ENCODE measurements at regions not wholly inside any gene's neighbourhood (a gene's known extent, or its start where the extent isn't known, plus 50 kb on each side); places are given as distances from the start of the nearest gene placed in this dataset.
"Not testable (repeated sequence)": the region's sequence is repeated elsewhere in the genome, so short reads cannot be mapped to it uniquely, and the experiment has no call there.

DNA sequence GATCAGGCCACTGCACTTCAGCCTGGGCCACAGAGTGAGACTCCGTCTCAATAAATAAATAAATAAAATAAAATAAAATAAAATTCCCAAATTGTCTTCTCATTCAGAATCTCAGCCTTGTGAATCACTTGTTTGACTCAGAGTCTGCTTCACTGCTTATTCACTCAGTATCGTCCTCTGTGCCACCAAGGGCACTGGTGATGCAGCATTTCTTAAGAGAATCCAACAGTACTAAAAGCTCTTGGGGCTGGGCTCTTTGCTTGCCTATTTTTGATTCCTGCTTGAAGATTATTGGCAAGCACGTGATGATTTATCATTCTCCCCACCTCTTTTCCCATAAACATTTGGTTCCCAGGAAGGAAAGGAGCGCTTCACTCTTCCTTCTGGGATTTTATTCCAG is 54.8 kb upstream of the HMGB1 start:
- Histone ChIP-seq H4K20me1 (ENCODE audit: insufficient read depth) (no peaks in the 10 kb centered on the region), H3K27ac (ENCODE audit: low read length) (no peak overlapping the region), H3K4me2 (ENCODE audit: low read length) (no peak overlapping the region), H3K9ac (ENCODE audit: low read length) (no peak overlapping the region), H3K9me2 (ENCODE audit: insufficient read depth, low read length) (no peaks in the 10 kb centered on the region), H3K79me2 (replicated peaks; ENCODE audit: insufficient read depth, low read length) (no peaks in the 10 kb centered on the region), H3K9me3 (ENCODE audit: low read length) (no peaks in the 10 kb centered on the region), H3K4me3 (ENCODE audit: low read length) (no peak overlapping the region), H3F3A (ENCODE audit: insufficient read depth, low read length, poor library complexity, severe bottlenecking) (no peaks in the 10 kb centered on the region), H2AFZ (ENCODE audit: low read depth, low read length) (no peak overlapping the region), H3K36me3 (ENCODE audit: insufficient read depth, low read length) (no peaks in the 10 kb centered on the region), H3K27me3 (ENCODE audit: insufficient read depth, low read depth, low read length) (no peaks in the 10 kb centered on the region)
- TF ChIP-seq EZH2 (IDR thresholded peaks at IDR 0.05; ENCODE audit: borderline replicate concordance, insufficient read depth, low read length, poor library complexity, severe bottlenecking): no peak
- no peak for TF ChIP-seq RAD21 (conservative IDR thresholded peaks at IDR 0.05)
- TF ChIP-seq TAF1 (IDR thresholded peaks at IDR 0.05; ENCODE audit: low read depth): no peak
- TF ChIP-seq EP300 (conservative IDR thresholded peaks at IDR 0.05; ENCODE audit: poor library complexity, severe bottlenecking): no peak
- TF ChIP-seq, protein P1, sequence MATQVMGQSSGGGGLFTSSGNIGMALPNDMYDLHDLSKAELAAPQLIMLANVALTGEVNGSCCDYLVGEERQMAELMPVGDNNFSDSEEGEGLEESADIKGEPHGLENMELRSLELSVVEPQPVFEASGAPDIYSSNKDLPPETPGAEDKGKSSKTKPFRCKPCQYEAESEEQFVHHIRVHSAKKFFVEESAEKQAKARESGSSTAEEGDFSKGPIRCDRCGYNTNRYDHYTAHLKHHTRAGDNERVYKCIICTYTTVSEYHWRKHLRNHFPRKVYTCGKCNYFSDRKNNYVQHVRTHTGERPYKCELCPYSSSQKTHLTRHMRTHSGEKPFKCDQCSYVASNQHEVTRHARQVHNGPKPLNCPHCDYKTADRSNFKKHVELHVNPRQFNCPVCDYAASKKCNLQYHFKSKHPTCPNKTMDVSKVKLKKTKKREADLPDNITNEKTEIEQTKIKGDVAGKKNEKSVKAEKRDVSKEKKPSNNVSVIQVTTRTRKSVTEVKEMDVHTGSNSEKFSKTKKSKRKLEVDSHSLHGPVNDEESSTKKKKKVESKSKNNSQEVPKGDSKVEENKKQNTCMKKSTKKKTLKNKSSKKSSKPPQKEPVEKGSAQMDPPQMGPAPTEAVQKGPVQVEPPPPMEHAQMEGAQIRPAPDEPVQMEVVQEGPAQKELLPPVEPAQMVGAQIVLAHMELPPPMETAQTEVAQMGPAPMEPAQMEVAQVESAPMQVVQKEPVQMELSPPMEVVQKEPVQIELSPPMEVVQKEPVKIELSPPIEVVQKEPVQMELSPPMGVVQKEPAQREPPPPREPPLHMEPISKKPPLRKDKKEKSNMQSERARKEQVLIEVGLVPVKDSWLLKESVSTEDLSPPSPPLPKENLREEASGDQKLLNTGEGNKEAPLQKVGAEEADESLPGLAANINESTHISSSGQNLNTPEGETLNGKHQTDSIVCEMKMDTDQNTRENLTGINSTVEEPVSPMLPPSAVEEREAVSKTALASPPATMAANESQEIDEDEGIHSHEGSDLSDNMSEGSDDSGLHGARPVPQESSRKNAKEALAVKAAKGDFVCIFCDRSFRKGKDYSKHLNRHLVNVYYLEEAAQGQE (IDR thresholded peaks at IDR 0.05; ENCODE audit: borderline replicate concordance): no peak
- no peak for TF ChIP-seq SMC3 (conservative IDR thresholded peaks at IDR 0.05; ENCODE audit: poor library complexity)
- TF ChIP-seq, protein P2, sequence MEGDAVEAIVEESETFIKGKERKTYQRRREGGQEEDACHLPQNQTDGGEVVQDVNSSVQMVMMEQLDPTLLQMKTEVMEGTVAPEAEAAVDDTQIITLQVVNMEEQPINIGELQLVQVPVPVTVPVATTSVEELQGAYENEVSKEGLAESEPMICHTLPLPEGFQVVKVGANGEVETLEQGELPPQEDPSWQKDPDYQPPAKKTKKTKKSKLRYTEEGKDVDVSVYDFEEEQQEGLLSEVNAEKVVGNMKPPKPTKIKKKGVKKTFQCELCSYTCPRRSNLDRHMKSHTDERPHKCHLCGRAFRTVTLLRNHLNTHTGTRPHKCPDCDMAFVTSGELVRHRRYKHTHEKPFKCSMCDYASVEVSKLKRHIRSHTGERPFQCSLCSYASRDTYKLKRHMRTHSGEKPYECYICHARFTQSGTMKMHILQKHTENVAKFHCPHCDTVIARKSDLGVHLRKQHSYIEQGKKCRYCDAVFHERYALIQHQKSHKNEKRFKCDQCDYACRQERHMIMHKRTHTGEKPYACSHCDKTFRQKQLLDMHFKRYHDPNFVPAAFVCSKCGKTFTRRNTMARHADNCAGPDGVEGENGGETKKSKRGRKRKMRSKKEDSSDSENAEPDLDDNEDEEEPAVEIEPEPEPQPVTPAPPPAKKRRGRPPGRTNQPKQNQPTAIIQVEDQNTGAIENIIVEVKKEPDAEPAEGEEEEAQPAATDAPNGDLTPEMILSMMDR (IDR thresholded peaks at IDR 0.05; ENCODE audit: poor library complexity, severe bottlenecking): no peak
- TF ChIP-seq MXI1 (conservative IDR thresholded peaks at IDR 0.05; ENCODE audit: poor library complexity, severe bottlenecking): no peak
- no peak for TF ChIP-seq POLR2AphosphoS5 (IDR thresholded peaks at IDR 0.05)

DNA sequence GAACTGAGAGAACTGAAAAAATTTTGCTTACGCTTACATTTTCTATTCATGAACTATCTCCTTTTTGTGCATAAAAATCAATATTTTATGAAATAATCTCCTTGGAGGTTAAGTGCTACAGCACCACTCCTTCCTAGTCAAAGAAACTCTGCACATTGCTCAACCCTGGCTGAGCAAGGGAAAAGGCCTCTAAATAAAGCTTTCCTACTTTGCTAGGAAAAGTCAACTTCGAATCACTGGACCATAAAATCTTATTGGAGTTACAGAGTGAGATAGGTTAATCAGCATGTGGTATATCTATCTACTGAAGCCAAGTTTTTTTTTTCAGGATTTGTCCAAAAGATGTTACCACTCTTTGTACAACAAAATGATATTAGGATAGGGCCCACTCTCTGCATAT is 57.5 kb upstream of the HMGB1 start:
- Histone ChIP-seq H3K27me3 (ENCODE audit: insufficient read depth, low read depth, low read length) (no peaks in the 10 kb centered on the region), H3K36me3 (ENCODE audit: insufficient read depth, low read length) (no peaks in the 10 kb centered on the region), H3K4me2 (ENCODE audit: low read length) (no peak overlapping the region), H3K9ac (ENCODE audit: low read length) (no peak overlapping the region), H4K20me1 (ENCODE audit: insufficient read depth) (no peaks in the 10 kb centered on the region), H3K79me2 (replicated peaks; ENCODE audit: insufficient read depth, low read length) (no peaks in the 10 kb centered on the region), H3K9me2 (ENCODE audit: insufficient read depth, low read length) (no peaks in the 10 kb centered on the region), H3K9me3 (ENCODE audit: low read length) (no peaks in the 10 kb centered on the region), H3F3A (ENCODE audit: insufficient read depth, low read length, poor library complexity, severe bottlenecking) (no peaks in the 10 kb centered on the region), H2AFZ (ENCODE audit: low read depth, low read length) (no peak overlapping the region), H3K4me3 (ENCODE audit: low read length) (no peak overlapping the region), H3K27ac (ENCODE audit: low read length) (no peak overlapping the region)
- TF ChIP-seq RAD21 (conservative IDR thresholded peaks at IDR 0.05): no peak
- TF ChIP-seq TAF1 (IDR thresholded peaks at IDR 0.05; ENCODE audit: low read depth): no peak
- TF ChIP-seq EZH2 (IDR thresholded peaks at IDR 0.05; ENCODE audit: borderline replicate concordance, insufficient read depth, low read length, poor library complexity, severe bottlenecking): no peak
- TF ChIP-seq, protein P2 (IDR thresholded peaks at IDR 0.05; ENCODE audit: poor library complexity, severe bottlenecking): no peak
- no peak for TF ChIP-seq POLR2AphosphoS5 (IDR thresholded peaks at IDR 0.05)
- TF ChIP-seq EP300 (conservative IDR thresholded peaks at IDR 0.05; ENCODE audit: poor library complexity, severe bottlenecking): no peak
- TF ChIP-seq, protein P1 (IDR thresholded peaks at IDR 0.05; ENCODE audit: borderline replicate concordance): no peak
- TF ChIP-seq SMC3 (conservative IDR thresholded peaks at IDR 0.05; ENCODE audit: poor library complexity): no peak
- no peak for TF ChIP-seq MXI1 (conservative IDR thresholded peaks at IDR 0.05; ENCODE audit: poor library complexity, severe bottlenecking)

DNA sequence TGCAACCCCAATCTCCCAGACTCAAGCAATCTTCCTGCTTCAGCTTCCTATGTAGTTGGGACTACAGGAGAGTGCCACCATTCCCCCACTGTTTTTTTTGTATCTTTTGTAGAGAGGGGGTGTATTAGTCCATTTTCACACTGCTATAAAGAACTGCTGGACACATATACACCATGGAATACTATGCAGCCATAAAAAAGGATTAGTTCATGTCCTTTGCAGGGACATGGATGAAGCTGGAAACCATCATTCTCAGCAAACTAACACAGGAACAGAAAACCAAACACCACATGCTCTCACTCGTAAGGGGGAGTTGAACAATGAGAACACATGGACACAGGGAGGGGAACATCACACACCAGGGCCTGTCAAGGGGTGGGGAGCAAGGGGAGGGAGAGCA is 58.1 kb upstream of the HMGB1 start:
- H3K79me2 ChIP-seq (replicated peaks; ENCODE audit: insufficient read depth, low read length); H3K36me3 ChIP-seq (ENCODE audit: insufficient read depth, low read length); H3K27me3 ChIP-seq (ENCODE audit: insufficient read depth, low read depth, low read length); H3K9me3 ChIP-seq (ENCODE audit: low read length); H2AFZ ChIP-seq (ENCODE audit: low read depth, low read length); H4K20me1 ChIP-seq (ENCODE audit: insufficient read depth); H3K4me3 ChIP-seq (ENCODE audit: low read length); H3K9ac ChIP-seq (ENCODE audit: low read length); H3K27ac ChIP-seq (ENCODE audit: low read length); H3K9me2 ChIP-seq (ENCODE audit: insufficient read depth, low read length); H3K4me2 ChIP-seq (ENCODE audit: low read length); H3F3A ChIP-seq (ENCODE audit: insufficient read depth, low read length, poor library complexity, severe bottlenecking): not testable (repeated sequence)
